ENCODE measurements at regions not wholly inside any gene's neighbourhood (a gene's known extent, or its start where the extent isn't known, plus 50 kb on each side); places are given as distances from the start of the nearest gene placed in this dataset.

DNA sequence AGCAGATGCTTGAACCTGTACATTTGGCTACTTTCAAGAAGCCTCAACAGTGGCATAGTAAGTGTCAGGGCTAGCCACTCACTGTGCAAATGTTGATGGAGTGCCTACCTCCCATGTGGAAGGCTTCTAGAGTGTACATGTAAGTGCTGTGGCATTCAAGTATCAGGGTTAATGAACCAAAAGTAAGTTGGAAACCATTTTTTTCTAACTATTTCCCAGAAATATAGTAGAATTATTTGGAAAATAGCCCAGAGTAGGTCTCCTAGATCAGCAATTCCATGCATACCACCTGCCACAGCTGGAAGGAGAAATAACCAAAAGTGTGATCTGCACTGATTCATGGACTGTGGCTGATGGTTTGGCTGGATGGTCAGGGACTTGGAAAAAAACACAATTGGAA lies 53.3 kb downstream of the FOXD1 start:
- TF ChIP-seq CTCF (IDR thresholded peaks at IDR 0.05) = no peak
- no peak for TF ChIP-seq POLR2AphosphoS5 (IDR thresholded peaks at IDR 0.05)
- TF ChIP-seq POLR2A (IDR thresholded peaks at IDR 0.05) = no peak
- no peaks in the 10 kb centered on the region for H3K9me3 ChIP-seq
- no peak overlapping the region for H3K4me3 ChIP-seq
- H3K27me3 ChIP-seq = peaks cover 0 to 2% of the 10 kb centered on the region in 2 donors
- H3K4me1 ChIP-seq = no peaks in the 10 kb centered on the region
- H3K36me3 ChIP-seq = no peaks in the 10 kb centered on the region
- no peak for DNase-seq (ENCODE audit: low spot score in 2 of 2)
- H3K27ac ChIP-seq = no peak overlapping the region
- intact Hi-C loops (cut with DNase I; ENCODE audit: low total_unique reads) = no loop called here

GRCh38 chr5:73394610-73395009 lies 54.0 kb downstream of the FOXD1 start:
- no peaks in the 10 kb centered on the region for H3K9me3 ChIP-seq
- no peaks in the 10 kb centered on the region for H3K36me3 ChIP-seq
- no peak for DNase-seq (ENCODE audit: low spot score in 2 of 2)
- intact Hi-C loops (cut with DNase I; ENCODE audit: low total_unique reads) = no loop called here
- no peak overlapping the region for H3K4me3 ChIP-seq
- TF ChIP-seq POLR2A (IDR thresholded peaks at IDR 0.05) (no peak), CTCF (IDR thresholded peaks at IDR 0.05) (no peak), POLR2AphosphoS5 (IDR thresholded peaks at IDR 0.05) (no peak)
- H3K27me3 ChIP-seq = peaks cover 0 to 4% of the 10 kb centered on the region in 2 donors
- H3K27ac ChIP-seq = no peak overlapping the region
- no peaks in the 10 kb centered on the region for H3K4me1 ChIP-seq

DNA sequence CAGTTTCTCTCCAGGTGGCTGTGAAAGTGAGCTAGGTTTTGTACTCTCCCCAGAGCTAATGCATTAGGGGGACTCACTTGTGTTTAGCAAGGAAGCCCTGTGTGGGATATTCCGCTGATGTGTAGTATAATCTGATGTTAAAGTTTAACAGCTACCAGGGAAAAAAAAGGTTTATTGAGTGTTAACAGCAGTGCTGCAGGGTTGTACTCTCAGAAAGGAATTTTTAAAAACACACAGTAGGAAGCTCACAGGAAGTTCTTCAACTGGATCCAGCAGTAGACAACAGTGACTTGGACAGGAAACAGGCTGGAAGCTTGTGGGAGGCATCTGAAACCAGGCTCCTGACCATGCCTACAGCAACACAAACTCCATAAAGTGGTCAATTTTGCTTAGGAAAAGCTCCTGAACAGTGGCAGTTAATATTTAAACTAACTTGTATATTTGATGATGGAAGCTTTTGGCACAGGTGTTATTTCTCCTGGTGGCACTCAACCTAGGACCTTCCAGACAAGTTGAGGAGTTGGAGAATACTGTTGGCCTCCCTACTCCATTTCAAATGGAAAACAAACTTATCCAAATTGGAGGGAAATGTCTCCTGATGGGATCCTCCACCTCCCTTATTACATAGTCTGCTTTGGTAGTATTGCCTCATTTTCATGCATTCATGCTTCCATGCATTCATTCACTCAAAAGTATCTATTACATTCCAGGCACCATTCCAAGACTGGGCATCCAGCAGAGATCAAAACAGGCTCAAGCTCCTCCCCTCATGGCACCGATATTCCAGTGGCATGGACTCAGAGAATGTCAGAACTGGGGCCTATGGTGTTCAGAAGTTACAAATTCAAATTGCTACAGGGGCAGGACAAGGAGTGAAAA lies 54.7 kb downstream of the FOXD1 start:
- Histone ChIP-seq H3K4me1 (no peaks in the 10 kb centered on the region), H3K27ac (no peak overlapping the region), H3K27me3 (peaks cover 0 to 4% of the 10 kb centered on the region in 2 donors), H3K9me3 (no peaks in the 10 kb centered on the region), H3K36me3 (no peaks in the 10 kb centered on the region), H3K4me3 (no peak overlapping the region)
- no peak for DNase-seq (ENCODE audit: low spot score in 2 of 2)
- intact Hi-C loops (cut with DNase I; ENCODE audit: low total_unique reads) = no loop called here
- TF ChIP-seq CTCF (IDR thresholded peaks at IDR 0.05) = no peak
- no peak for TF ChIP-seq POLR2AphosphoS5 (IDR thresholded peaks at IDR 0.05)
- no peak for TF ChIP-seq POLR2A (IDR thresholded peaks at IDR 0.05)

GRCh38 chr5:73392775-73393174 lies 55.8 kb downstream of the FOXD1 start:
- H3K27me3 ChIP-seq = peaks cover 0 to 4% of the 10 kb centered on the region in 2 donors
- no peaks in the 10 kb centered on the region for H3K4me1 ChIP-seq
- no peak overlapping the region for H3K4me3 ChIP-seq
- no peak for DNase-seq (ENCODE audit: low spot score in 2 of 2)
- intact Hi-C loops (cut with DNase I; ENCODE audit: low total_unique reads) = no loop called here
- no peaks in the 10 kb centered on the region for H3K9me3 ChIP-seq
- no peak overlapping the region for H3K27ac ChIP-seq
- no peak for TF ChIP-seq POLR2AphosphoS5 (IDR thresholded peaks at IDR 0.05)
- no peak for TF ChIP-seq CTCF (IDR thresholded peaks at IDR 0.05)
- no peak for TF ChIP-seq POLR2A (IDR thresholded peaks at IDR 0.05)
- H3K36me3 ChIP-seq = no peaks in the 10 kb centered on the region

GRCh38 chr5:73391441-73391881 lies 57.1 kb downstream of the FOXD1 start:
- no peaks in the 10 kb centered on the region for H3K36me3 ChIP-seq
- TF ChIP-seq POLR2AphosphoS5 (IDR thresholded peaks at IDR 0.05) (no peak), POLR2A (IDR thresholded peaks at IDR 0.05) (no peak), CTCF (IDR thresholded peaks at IDR 0.05) (no peak)
- no peak overlapping the region for H3K4me3 ChIP-seq
- H3K9me3 ChIP-seq = no peaks in the 10 kb centered on the region
- intact Hi-C loops (cut with DNase I; ENCODE audit: low total_unique reads) = no loop called here
- no peak for DNase-seq (ENCODE audit: low spot score in 2 of 2)
- no peak overlapping the region for H3K27ac ChIP-seq
- H3K4me1 ChIP-seq = no peaks in the 10 kb centered on the region
- H3K27me3 ChIP-seq = peaks cover 0 to 4% of the 10 kb centered on the region in 2 donors

All from breast epithelium (tissue), 4 donors.